Cardiac muscle cell (in vitro differentiated cells and primary cell): ENCODE measurements at regions not wholly inside any gene's neighbourhood (a gene's known extent, or its start where the extent isn't known, plus 50 kb on each side); places are given as distances from the start of the nearest gene placed in this dataset.

ENCODE experiments used
- DNase-seq, 2 donors: peaks; one replicate each; pipeline versions ENCODE4 v3.0.0 to v3.0.0-alpha.2; 2010 to 2017; ENCODE audit warnings: low read depth in 1 of 2, low spot score in 1 of 2
- H3K27ac ChIP-seq: fragments of 200-600 bp; sonication (generic); 2 replicates; pipeline ENCODE4 v1.5.1; 2016
- H3K27me3 ChIP-seq: fragments of 200-600 bp; sonication (generic); 2 replicates; pipeline ENCODE4 v1.6.0; 2016; ENCODE audit warnings: control low read depth
- H3K36me3 ChIP-seq: fragments of 200-600 bp; sonication (generic); 2 replicates; pipeline ENCODE4 v1.5.1; 2016; ENCODE audit warnings: control low read depth
- H3K4me1 ChIP-seq: fragments of 200-600 bp; sonication (generic); 2 replicates; pipeline ENCODE4 v1.8.1; 2017; ENCODE audit warnings: low read depth, mild to moderate bottlenecking, mixed run types
- H3K4me3 ChIP-seq: fragments of 200-600 bp; sonication (generic); 2 replicates; pipeline ENCODE4 v1.5.1; 2016; ENCODE audit warnings: mild to moderate bottlenecking
- H3K9me3 ChIP-seq: fragments of 200-600 bp; sonication (generic); 2 replicates; pipeline ENCODE4 v1.5.1; 2017; ENCODE audit warnings: low read depth, mild to moderate bottlenecking, control low read depth
- TF ChIP-seq, protein P1 (sequence below): IDR thresholded peaks from 2 replicates; pipeline ENCODE4 v1.5.1; 2012; ENCODE audit warnings: low read depth, mild to moderate bottlenecking, low read length

DNA sequence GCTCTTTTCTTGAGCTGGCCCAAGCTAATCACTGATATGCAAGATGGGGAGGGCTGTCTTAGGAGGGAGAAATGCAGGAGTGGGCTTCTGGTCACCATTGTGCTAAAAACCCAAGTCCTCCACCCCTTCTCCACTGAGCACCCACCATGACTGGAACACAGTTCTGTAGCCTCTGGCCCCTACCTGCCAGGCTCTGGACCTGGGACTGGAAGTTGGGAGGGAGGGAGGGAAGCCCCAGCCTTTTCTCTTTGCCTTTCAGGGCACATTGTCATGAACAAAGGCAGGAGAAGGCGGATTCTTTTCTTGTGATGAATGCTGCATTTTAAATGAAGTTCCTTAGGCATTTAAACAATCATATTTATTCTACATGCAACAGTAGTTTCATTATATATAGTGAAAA, 559.1 kb upstream of the TRPC7 start:
- TF ChIP-seq, protein P1, sequence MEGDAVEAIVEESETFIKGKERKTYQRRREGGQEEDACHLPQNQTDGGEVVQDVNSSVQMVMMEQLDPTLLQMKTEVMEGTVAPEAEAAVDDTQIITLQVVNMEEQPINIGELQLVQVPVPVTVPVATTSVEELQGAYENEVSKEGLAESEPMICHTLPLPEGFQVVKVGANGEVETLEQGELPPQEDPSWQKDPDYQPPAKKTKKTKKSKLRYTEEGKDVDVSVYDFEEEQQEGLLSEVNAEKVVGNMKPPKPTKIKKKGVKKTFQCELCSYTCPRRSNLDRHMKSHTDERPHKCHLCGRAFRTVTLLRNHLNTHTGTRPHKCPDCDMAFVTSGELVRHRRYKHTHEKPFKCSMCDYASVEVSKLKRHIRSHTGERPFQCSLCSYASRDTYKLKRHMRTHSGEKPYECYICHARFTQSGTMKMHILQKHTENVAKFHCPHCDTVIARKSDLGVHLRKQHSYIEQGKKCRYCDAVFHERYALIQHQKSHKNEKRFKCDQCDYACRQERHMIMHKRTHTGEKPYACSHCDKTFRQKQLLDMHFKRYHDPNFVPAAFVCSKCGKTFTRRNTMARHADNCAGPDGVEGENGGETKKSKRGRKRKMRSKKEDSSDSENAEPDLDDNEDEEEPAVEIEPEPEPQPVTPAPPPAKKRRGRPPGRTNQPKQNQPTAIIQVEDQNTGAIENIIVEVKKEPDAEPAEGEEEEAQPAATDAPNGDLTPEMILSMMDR: no peak
- H3K27me3 ChIP-seq: no peaks in the 10 kb centered on the region
- no peak overlapping the region for H3K27ac ChIP-seq
- no peaks in the 10 kb centered on the region for H3K4me1 ChIP-seq
- H3K36me3 ChIP-seq: no peaks in the 10 kb centered on the region
- no peak overlapping the region for H3K4me3 ChIP-seq
- no peaks in the 10 kb centered on the region for H3K9me3 ChIP-seq
- no peak for DNase-seq

DNA sequence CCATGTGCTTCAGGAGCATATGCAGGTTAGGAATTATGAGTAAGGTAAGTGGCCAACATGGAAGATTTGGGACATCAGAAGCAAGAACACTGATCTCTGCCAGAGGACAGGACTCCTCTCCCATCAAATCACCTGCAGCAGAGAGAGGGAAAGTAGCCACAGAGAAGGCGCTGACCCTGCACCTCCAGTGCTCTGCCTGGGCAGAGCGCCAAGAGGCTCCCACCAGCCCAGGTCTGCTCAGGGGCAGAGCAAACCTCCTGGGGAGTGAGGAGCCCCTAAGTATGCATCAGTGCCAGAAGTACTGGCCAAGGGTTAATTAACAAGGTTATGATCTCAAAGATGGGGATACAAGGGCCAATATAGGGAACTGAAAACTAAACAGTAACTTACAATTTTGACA, 545.3 kb upstream of the TRPC7 start:
- Histone ChIP-seq H3K4me1 (peaks cover 15% of the 10 kb centered on the region), H3K9me3 (no peaks in the 10 kb centered on the region), H3K36me3 (no peaks in the 10 kb centered on the region), H3K4me3 (no peak overlapping the region), H3K27ac (no peak overlapping the region), H3K27me3 (no peaks in the 10 kb centered on the region)
- TF ChIP-seq, protein P1: no peak
- no peak for DNase-seq

DNA sequence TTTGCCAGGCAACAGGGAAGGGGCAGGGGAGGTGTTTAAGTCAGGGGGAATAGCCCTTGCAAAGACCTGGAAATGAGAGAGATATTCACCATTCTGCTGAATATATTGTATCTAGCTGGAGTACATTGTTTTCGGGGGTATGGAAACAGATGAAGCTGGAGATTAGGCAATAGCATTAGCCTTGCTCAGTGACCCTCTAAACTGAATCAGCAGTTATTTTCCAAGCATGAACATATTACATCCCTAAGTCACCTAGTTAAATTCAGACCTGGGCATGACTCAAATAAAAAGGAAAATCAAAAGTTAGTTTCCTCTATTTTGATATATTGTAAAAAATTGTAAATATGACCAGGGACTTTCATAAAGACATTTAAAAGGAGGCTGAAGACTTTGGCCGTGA, 544.6 kb upstream of the TRPC7 start:
- H3K4me3 ChIP-seq: no peak overlapping the region
- H3K36me3 ChIP-seq: no peaks in the 10 kb centered on the region
- no peaks in the 10 kb centered on the region for H3K9me3 ChIP-seq
- H3K27me3 ChIP-seq: no peaks in the 10 kb centered on the region
- H3K4me1 ChIP-seq: peaks cover 15% of the 10 kb centered on the region
- DNase-seq: no peak
- TF ChIP-seq, protein P1: no peak
- no peak overlapping the region for H3K27ac ChIP-seq

DNA sequence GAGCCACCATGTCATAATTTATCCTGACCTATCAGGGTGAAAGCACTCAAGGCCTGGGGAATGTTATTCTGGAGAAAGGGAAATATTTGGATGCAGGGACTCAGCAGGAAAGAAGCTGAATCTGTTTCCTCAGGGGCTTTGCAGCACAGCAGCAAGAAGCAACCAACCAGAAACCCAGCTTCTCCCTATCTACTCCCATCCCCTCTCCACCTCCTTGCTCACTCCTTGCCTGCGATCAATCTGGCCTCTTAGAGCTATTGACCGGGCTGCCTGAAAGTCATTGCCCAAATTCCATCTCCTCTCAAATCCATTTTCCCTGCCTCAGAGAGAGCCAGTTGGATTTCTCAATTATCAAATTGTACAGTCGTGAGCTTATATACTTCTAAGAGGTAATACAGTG, 542.0 kb upstream of the TRPC7 start:
- Histone ChIP-seq H3K4me3 (no peak overlapping the region), H3K4me1 (peaks cover 15% of the 10 kb centered on the region), H3K27ac (no peak overlapping the region), H3K9me3 (no peaks in the 10 kb centered on the region), H3K36me3 (no peaks in the 10 kb centered on the region), H3K27me3 (no peaks in the 10 kb centered on the region)
- TF ChIP-seq, protein P1: no peak
- no peak for DNase-seq

DNA sequence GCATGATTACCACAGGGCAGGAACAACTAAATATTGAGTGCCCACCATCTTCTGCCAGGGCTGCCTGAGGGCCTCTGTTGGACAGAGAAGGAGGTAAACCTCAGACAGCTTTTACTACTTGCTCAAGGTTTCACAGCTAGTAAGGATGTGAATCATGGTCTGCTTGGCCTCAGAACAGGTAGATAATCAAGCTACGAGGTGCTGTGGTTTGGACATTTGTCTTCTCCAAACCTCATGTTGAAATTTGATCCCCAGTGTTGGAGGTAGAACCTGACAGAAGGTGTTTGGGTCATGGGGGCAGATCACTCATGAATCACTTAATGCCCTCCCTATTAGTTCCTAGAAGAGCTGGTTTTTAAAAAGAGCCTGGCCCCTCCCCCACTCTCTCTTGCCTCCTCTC, 541.2 kb upstream of the TRPC7 start:
- TF ChIP-seq, protein P1: no peak
- Histone ChIP-seq H3K36me3 (no peaks in the 10 kb centered on the region), H3K27ac (no peak overlapping the region), H3K27me3 (no peaks in the 10 kb centered on the region), H3K4me1 (peaks cover 15% of the 10 kb centered on the region), H3K4me3 (no peak overlapping the region), H3K9me3 (no peaks in the 10 kb centered on the region)
- DNase-seq: no peak

DNA sequence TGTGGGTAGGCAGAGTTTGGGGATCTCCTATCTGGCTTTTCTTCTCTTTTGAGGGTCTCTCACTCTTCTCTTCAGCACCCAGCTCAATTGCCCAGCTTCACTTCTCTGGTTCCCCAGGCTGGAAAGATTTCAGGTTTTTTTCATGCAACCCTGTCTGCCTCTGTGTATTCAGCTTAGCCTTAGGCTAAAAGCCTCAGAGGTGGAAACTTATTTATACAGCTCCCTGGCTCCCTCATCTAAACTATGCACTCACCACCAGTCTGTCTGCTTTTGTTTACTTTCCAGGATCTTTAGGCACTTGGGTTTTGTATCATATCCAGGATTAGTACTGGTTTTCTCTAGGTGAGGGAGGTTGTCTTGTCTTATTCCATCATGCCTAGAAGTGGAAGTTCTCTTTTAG, 540.2 kb upstream of the TRPC7 start:
- TF ChIP-seq, protein P1: no peak

More for the DNA sequence above, 540.2 kb upstream of the TRPC7 start:
- Histone ChIP-seq H3K9me3 (no peaks in the 10 kb centered on the region), H3K4me1 (peaks cover 15% of the 10 kb centered on the region), H3K27ac (no peak overlapping the region), H3K27me3 (no peaks in the 10 kb centered on the region), H3K4me3 (no peak overlapping the region), H3K36me3 (no peaks in the 10 kb centered on the region)
- DNase-seq: no peak
